HG03460 (cell line): ENCODE measurements at regions not wholly inside any gene's neighbourhood (a gene's known extent, or its start where the extent isn't known, plus 50 kb on each side); places are given as distances from the start of the nearest gene placed in this dataset.
A peak's percentile ranks its signal among the peaks of the same experiment; 100 is the strongest.
"Not testable (repeated sequence)": the region's sequence is repeated elsewhere in the genome, so short reads cannot be mapped to it uniquely, and the experiment has no call there.

Source experiments
- ATAC-seq: cut with Tn5 transposase; IDR thresholded peaks from one replicate; pipeline ENCODE4 v1.9.1; 2021; ENCODE audit not compliant: unreplicated experiment

DNA sequence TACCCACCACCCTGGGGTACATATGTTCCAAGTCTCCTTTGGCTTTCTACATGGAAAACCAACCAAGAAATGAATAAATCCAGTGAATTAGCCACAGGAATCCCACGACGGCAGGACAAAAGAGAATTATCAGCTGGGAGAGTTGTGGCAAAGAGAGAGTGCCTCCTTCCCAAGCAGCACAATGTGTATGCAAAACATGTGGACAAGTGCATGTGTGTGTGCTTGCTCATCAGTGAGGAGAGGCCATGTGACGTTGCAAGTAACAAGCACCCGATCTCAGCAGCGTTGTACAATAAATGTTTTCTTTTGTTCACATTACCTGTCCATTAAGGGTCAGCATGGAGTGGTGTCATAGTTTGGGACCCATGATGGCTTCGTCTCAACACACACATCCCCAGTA is 50.0 kb upstream of the EMX2 start:
- ATAC-seq = no peak

DNA sequence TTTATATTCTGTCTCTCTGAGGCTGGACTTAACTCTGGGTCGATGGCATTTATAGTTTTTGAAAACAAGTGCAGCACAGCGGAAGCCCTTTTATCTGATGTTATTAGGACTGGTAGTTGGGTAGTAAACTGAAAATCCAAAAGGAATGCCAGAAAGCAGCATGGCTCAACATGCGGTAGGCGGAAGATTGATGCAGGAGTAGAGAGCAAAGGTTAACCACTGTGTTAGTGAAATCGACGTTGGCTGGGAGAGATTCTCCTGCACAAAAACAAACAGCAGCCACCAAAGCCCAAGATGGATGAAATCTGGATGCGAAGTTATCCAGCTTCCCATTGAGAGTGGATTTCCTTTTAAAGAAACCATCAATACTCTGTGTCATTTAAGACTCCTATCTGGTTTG is 54.5 kb upstream of the EMX2 start:
- no peak for ATAC-seq

DNA sequence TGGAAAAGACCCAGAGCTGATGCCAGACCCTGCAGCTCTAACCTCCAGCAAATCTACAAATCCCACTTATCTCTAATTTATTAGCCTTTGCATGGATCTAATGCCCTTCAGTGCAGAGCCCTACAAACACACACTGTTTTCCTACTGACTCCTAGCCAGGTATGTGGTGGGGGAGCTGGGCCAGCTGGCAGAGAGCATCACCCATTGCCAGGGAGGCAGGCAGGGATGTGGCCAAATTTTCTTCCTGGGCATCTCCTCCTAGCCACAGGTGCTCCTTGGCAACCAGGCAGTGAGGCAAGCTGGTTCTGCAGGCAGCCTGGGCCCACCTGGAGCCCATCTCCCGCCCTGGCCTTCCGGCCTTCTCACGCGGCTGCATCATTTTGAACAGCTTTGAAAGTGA is 55.9 kb upstream of the EMX2 start:
- no peak for ATAC-seq

DNA sequence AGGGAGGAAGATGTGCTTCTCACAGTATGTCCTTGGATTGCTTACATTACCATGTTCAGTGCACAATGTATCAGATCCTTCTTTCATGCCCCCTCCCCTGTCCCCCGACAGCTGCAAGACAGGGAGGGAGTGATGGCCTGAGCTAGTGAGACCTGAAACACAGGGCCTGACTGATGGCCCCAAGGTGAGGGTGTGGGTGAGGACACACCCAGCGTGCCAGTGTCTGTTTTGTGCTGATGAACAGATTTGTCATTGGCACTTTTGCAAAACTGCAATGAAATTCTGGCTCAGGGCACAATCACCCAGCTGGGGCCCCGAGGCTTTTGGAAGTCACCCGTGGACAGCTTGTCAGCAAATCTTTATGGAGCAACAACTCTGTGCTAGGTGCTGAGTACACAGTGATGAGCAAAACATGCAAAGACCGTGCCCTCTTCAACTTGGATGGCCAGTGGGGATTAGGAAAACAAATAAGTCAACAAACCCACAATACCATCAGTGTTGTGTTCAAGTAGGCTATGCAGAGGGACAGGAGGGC is 59.4 kb upstream of the EMX2 start:
- no peak for ATAC-seq

DNA sequence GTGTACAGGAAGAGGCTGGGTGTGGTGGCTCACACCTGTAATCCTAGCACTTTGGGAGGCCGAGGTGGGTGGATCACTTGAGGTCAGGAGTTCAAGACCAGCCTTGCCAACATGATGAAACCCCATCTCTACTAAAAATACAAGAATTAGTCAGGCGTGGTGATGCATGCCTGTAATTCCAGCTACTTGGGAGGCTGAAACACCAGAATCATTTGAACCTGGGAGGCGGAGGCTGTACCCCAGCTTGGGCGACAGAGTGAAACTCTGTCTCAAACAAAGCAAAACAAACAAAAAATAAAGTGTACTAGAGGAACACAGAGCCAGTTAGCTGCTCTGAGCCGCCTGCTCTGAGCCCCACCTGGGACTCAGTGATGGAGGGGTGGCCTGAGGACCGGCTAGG is 61.5 kb upstream of the EMX2 start:
- ATAC-seq = not testable (repeated sequence)

DNA sequence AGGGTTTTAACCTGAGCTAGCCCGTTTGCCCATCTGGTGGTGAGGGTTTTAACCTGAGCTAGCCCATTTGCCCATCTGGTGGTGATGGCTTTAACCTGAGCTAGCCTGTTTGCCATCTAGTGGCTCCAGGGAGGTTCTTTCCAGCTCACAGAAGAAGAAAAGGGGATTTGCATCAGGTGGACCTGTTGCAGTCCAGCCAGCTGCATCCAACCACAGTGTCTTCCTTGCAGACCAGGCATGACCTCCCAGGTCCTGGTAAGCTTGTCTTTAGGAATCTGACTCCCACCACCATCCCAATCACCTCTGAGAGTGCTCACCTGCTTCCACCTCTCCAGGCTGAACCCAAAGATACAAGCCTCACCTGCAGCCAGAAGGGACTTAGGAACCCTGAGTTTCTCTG is 62.4 kb upstream of the EMX2 start:
- ATAC-seq = no peak

DNA sequence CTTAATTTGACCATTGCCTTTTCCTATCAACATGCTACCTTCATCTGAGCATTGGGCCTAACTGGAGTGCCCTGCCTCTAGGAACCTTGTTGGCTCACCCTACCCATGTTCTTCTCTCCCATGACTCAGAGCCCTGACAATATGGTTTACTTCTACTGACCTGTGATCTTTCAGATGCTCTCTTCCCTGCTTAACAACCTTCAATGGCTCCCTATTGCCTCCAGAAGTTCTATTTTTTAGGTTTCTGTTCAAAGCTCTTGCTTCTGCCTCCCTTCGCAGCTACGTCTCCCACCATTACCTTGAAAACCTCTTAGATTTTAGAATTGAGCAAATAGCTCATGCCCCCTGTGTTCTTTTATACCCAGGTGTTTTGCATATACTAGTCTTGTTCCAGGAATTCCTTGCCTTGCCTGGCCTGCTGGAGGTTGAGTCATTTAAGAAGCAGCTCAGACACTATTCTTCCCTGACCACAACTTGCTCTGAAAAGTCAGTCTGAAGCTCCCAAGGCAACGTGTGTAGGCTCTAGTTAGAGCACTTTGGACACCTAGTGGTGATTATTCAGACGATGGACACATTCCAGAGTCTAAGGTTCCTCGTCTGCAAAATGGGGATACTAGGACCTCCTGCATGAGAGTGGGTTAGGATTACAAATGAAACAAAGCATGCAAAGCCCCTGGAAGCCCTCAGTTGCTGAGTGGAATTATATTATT is 64.4 kb upstream of the EMX2 start:
- ATAC-seq = no peak

DNA sequence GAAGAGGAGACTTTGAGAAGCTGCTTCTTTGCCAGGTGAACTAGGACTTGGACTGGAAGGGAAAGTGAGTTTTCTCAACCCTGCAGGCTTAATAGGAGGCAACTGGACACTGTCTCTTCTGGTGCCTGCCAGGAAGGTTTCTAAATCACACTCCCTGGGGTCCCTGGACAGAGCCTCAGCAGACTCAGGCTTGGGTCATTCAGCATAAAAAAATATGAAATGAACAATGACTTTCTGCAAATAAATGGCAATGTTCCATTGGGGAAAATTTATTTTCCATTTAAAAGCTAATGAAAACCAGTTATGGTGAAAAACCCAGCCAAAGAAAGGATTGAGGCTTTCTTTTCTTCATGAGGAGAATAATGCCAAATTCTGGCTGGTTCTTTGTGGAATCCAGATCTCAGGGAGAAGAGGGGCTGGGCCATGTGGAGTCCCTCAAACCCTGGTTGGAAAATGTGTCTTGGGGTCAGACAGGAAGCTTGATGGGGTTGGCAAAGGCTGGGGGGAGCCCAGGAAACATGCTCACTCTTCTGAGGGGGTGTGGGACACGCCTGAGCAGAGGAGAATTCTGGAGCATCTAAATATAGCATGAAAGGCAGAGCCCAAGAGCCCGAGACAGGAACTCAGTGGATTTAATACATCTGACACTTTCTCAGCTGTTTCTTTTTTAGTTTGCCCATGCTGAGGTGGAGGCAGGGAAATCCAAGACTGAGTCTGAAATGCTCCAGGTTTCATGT is 65.2 kb upstream of the EMX2 start:
- ATAC-seq = no peak

DNA sequence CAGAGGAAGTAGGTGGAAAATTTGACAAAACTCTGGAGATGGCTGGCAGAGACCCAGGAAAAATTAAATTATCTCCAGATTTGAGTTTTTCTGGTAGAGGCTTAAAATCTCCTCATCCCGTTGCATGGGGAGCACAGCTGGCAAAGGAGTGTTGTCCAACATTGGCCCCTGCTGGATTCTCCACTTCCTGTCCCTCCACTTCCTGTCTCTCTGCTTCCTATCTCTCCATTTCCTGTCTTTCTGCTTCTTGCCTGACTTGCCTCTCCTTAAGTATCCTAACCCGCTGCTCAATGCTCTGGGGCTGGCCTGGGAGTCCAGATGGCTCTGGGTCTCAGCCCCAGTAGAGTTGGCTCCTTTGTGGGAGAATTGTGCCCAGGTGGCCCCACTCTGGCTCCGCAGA is 65.8 kb upstream of the EMX2 start:
- no peak for ATAC-seq

DNA sequence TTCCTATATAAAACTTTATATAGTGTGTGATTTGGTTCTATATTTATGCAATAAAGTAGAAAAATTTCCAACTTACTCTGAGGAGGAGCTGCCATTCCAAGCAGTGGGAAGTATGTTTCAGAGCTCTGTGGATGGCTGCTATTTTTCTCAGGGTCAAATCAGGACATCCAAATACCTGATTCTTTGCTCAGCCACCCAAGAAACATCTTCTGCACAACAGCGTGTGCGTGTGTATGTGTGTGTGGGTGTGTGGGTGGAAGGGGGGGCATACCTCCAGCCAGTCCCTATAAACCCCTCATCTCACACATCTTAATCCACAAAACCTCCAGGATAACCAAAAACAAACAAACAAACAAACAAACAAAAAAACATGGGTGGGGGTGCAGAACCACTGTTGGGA is 66.3 kb upstream of the EMX2 start:
- no peak for ATAC-seq

DNA sequence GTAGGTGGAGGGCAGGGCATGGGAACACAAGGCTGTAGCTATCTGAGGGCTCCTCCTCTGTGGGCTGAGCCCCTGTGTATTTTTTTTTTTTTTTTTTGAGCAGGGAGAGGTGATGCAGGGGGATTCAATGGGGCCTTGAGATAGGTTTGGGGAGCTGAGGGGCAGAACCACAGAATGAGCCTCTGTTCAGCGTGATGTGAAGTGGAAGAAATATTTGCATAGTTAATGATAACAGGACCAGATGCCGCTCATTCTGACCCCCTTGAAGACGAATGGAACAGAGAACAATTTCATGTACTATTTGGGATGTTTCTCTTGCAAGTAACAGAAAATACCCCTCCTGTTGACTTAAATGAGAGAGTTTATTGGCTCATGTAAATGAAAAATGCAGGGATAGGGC is 69.7 kb upstream of the EMX2 start:
- peak; percentile 75 for ATAC-seq

DNA sequence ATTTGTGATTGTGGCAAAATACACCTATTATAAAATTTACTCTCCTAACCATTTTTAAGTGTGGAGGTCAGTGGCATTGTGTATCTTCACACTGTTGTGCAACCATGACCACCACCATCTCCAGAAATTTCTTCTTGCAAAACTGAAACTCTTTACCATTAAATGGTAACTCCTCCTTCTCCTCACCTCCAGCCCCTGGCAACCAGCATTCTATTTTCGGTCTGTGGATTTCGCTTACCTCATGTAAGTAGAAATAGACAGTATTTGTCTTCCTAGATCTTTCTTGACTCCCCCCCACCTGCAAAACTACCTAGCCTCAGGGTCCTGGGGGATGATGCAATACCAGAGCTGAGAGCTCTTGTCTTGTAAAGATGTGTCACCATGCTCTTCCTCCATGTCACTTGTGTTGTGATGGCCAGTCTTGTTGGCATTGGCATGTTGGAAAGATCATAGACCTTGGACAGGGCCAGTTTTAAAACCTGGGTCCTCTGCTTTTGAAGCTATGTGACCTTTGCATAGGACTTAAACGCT is 71.1 kb upstream of the EMX2 start:
- ATAC-seq = no peak

DNA sequence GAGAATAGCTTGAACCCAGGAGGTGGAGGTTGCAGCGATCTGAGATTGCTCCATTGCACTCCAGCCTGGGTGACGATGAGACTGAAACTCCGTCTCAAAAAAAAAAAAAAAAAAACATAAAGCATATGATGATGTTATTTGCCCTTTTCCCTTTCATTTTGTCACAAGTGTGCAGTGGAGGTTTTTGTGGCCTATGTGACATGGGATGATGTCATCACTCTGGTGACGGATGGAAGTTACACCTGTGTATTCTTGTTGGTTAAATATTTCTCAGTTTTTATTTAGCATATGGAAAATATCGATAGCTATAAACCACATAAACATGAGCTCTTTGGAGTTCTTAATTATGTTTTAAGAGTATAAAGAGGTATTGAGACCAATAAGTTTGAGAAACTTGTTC is 71.8 kb upstream of the EMX2 start:
- no peak for ATAC-seq

DNA sequence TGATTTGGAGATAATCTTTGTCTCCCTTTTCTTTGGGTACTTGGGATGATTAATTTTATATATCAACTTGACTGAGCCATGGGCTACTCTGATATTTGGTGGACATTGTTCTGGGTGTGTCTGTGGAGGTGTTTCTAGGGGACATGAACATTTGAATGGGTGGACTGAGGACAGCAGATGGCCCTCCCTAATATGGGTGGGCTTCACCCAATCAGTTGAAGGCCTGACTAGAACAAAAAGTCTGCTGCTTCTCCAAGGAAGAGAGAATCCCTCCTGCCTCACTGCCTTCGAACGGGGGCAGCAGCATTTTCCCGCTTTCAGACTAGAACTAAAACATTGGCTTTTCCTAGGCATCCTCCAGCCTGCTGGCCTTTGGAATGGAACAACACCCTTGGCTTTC is 73.9 kb upstream of the EMX2 start:
- no peak for ATAC-seq

DNA sequence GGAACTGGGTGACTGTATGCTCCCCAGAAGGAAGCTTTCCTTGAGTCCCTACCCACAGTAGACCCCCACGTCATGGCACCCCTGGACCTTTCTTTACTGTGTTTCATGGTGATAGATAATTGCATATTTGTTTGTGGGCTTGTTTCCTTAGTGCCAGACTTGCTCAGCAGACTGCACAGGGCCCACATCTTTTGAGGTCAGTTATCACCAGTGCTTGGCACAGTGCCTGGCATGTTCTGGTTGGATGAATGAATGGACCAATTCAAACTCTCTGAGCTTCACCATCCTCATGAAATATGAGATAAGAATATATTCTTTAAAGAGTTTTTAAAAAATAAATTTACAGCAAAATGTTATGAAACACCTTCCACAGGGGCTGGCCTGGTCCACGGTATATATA is 78.4 kb upstream of the EMX2 start:
- no peak for ATAC-seq

DNA sequence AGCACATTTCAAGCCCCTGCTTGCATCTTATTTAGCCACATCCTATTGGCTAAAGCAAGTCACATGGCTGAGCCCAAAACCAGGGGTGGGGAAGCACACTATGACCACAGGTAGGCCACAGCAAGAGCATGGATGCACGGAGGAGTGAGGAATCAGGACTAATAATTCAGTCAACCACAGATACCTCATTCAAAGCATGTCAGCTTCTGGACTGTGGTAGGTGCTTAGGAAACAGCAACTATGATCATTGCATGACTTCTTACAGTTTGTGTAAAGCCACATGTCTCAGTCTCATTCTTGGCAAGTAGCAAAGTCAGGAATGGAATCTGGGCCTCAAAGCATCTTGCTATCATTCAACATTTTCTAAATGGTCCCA is 79.0 kb upstream of the EMX2 start:
- ATAC-seq = no peak

DNA sequence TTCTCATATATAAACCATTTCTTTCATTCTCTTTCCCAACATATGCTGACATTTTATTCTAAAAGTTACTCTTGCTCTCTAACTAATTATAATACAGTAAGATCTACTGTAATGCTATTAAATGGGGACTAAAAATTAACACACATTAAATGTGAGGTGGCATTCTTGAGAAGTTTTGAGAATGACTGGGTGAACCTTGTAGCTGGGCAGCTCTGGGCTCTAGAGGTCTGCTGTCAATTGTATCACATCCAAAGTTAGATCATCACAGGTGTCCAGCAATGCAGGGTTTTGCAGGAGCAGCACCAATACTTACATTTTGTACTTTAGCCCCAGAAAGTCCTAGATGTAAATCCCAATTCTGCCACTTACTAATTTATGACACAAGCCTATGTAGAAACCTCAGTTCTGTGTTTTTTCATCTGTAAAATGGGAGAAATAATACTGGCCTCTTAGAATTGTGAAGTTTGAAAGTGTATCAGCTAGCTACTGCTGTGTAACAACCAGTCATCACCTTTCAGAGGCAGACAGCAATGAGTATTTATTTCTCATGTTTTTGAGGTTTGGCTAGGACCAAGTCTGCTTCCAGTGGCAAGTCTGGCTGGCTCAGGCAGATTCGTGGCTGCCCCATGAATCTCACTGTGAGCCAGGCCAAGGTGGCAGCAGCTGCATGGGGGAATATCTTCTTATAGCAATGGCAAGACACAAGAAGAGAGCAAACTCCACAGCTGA is 79.6 kb upstream of the EMX2 start:
- ATAC-seq = no peak

DNA sequence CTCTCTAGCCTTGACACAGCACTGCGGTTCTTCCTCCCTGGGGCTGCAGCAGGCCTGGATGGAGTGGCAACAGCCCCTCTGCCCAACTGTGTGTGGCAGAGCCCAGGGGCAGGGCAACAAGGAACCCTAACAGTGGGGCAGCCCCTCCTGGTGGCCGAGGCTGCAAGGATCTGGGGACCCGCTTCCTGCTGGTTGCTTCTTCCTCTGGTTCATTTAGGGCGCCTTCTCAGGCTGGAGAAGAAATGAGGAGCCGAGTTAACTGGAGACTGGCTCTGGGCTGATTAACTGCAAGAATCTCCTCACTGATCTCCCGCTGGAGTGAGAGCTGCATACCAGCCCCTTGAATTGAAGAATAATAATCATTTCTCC is 80.1 kb upstream of the EMX2 start:
- no peak for ATAC-seq

DNA sequence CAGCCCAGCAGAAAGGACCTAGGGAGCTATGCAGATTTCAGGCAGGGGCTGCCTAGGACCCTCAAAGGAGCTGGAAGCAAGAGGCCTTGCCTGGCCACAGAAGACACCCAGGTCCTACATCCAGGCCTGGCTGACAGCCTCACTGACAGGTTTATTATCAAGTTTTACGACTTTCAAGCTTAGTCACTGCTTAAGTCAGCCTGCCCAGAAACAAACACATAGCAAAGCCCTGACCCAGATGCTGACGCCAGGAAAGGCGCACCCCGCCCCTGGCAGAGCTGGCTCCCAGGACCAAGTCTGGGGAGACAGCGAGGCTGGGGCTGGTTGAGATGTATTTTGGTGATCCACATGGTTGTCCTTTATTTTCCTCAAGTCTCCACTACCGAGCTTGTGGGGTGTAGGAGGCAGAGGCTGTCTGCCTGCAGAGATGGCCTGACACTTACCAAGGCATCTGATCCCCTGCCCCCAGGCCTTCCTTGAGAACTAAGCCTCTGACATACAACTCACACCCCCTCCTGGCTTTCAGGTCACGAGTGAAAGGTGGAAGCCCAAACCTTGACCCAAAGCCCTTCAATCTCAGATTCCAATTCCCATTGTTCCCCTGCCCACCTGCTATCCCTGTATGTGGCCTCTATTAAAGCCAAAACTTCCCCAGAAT is 80.7 kb upstream of the EMX2 start:
- ATAC-seq = no peak

DNA sequence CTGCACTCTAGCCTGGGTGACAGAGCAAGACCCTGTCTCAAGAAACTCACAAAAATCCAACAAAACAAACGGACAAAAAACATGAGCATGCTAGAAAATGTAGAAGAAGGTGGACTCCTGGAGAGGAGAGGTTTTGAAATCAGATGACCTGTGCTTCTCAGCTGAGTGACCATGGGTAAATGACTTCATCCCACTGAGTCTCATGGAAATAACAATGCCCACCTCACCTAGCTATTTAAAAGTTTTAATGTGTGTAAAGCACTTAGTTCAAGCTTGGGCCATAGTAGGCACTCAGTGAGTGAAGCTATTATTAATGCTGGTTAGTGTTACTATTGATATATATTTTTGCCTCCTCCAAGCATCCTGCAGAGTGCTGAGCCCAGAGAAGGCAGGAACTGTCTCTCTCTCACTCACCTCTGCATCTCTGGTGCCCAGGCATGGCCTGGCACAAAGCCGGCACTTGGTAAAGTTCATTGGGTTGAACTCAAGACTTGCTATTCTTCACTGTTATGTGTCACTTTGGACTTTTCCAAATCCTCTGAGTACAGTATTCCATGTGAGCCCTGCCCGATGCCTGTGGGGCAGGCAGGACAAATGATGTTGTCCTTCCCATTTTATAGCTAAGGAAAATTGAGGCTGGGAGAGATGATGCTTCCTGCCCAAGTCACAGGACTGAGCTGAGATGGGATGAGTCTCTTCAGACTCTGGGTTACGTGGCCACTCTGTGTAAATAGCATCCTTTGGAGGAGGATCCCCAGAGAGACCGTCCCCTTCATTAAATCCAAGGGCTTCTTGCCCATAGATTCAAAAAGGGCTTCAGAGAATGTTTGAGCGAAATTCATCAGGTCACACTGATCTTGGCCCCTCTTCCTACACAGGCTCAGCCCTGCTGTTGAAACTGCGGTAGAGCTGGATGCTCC is 81.4 kb upstream of the EMX2 start:
- no peak for ATAC-seq
